Neural progenitor cell (in vitro differentiated cells): ENCODE measurements at regions not wholly inside any gene's neighbourhood (a gene's known extent, or its start where the extent isn't known, plus 50 kb on each side); places are given as distances from the start of the nearest gene placed in this dataset.

Experiments used
- EZH2 ChIP-seq: fragments of 200-600 bp; sonication (generic); IDR thresholded peaks from 2 replicates; pipeline ENCODE4 v1.6.1; 2017; ENCODE audit warnings: antibody characterized with exemption, mild to moderate bottlenecking, moderate library complexity
- TF ChIP-seq, protein P1 (sequence below): fragments of 200-600 bp; sonication (generic); IDR thresholded peaks from 2 replicates; pipeline ENCODE4 v1.5.1; 2017; ENCODE audit warnings: antibody characterized with exemption, mild to moderate bottlenecking

- no peak for TF ChIP-seq EZH2
- TF ChIP-seq, protein P1, sequence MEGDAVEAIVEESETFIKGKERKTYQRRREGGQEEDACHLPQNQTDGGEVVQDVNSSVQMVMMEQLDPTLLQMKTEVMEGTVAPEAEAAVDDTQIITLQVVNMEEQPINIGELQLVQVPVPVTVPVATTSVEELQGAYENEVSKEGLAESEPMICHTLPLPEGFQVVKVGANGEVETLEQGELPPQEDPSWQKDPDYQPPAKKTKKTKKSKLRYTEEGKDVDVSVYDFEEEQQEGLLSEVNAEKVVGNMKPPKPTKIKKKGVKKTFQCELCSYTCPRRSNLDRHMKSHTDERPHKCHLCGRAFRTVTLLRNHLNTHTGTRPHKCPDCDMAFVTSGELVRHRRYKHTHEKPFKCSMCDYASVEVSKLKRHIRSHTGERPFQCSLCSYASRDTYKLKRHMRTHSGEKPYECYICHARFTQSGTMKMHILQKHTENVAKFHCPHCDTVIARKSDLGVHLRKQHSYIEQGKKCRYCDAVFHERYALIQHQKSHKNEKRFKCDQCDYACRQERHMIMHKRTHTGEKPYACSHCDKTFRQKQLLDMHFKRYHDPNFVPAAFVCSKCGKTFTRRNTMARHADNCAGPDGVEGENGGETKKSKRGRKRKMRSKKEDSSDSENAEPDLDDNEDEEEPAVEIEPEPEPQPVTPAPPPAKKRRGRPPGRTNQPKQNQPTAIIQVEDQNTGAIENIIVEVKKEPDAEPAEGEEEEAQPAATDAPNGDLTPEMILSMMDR: no peak
Measured at GRCh38 chr7:20542594-20542993, 72.9 kb upstream of the ABCB5 start.
